ENCODE measurements at regions not wholly inside any gene's neighbourhood (a gene's known extent, or its start where the extent isn't known, plus 50 kb on each side); places are given as distances from the start of the nearest gene placed in this dataset.
"Not testable (repeated sequence)": the region's sequence is repeated elsewhere in the genome, so short reads cannot be mapped to it uniquely, and the experiment has no call there.

DNA sequence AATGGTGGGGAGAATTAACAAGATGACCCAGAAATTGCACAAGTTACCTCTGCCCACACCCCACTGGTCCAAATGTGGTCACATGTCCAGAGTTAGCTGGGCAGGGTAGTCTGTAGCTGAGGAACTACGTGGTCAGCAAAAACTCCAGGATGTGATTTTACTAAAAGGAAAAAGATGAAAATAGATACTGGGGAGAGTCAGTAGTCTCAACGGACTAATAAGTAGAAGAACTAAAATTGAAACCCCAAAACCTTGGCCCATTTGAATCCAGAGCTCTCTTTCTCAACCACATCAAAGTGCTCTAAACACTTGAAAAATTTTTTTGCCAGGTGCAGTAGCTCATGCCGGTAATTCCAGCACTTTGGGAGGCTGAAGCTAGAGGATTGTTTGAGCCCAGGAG lies 146.3 kb downstream of the SKIDA1 start:
- Mint-ChIP-seq H3K36me3 (ENCODE audit: insufficient read depth, unreplicated experiment) (no peaks in the 10 kb centered on the region), H3K4me3 (ENCODE audit: low read depth, unreplicated experiment) (no peak overlapping the region), H3K4me1 (ENCODE audit: low read depth, unreplicated experiment) (peaks cover 9% of the 10 kb centered on the region), H3K9me3 (ENCODE audit: low read depth, unreplicated experiment) (no peaks in the 10 kb centered on the region), H3K27ac (ENCODE audit: unreplicated experiment) (no peak overlapping the region), H3K27me3 (ENCODE audit: unreplicated experiment) (no peaks in the 10 kb centered on the region)
- BruUV-seq (replicated peaks): no TSS peak
- intact Hi-C loops (cut with micrococcal nuclease; ENCODE audit: unreplicated experiment): no loop called here
- TF ChIP-seq, protein P1, sequence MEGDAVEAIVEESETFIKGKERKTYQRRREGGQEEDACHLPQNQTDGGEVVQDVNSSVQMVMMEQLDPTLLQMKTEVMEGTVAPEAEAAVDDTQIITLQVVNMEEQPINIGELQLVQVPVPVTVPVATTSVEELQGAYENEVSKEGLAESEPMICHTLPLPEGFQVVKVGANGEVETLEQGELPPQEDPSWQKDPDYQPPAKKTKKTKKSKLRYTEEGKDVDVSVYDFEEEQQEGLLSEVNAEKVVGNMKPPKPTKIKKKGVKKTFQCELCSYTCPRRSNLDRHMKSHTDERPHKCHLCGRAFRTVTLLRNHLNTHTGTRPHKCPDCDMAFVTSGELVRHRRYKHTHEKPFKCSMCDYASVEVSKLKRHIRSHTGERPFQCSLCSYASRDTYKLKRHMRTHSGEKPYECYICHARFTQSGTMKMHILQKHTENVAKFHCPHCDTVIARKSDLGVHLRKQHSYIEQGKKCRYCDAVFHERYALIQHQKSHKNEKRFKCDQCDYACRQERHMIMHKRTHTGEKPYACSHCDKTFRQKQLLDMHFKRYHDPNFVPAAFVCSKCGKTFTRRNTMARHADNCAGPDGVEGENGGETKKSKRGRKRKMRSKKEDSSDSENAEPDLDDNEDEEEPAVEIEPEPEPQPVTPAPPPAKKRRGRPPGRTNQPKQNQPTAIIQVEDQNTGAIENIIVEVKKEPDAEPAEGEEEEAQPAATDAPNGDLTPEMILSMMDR (IDR thresholded peaks at IDR 0.05; ENCODE audit: unreplicated experiment): no peak
- no peak for DNase-seq
- CTCF ChIA-PET: no interaction called here

DNA sequence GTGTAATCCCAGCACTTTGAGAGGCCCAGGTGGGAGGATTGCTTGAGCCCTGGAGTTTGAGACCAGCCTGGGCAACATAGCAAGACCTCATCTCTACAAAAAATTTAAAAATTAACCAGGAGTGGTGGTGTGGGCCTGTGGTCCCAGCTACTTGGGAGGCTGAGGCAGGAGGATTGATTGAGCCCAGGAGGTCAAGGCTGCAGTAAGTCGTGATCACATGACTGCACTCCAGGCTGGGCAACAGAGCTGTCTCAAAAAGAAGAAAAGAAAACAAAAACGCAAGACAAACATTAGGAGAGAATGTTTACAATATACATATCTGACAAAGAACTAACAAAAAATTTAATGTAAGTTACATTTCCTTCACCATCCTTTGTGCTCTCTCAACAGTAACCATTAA lies 150.2 kb downstream of the SKIDA1 start:
- CTCF ChIA-PET: not testable (repeated sequence)

DNA sequence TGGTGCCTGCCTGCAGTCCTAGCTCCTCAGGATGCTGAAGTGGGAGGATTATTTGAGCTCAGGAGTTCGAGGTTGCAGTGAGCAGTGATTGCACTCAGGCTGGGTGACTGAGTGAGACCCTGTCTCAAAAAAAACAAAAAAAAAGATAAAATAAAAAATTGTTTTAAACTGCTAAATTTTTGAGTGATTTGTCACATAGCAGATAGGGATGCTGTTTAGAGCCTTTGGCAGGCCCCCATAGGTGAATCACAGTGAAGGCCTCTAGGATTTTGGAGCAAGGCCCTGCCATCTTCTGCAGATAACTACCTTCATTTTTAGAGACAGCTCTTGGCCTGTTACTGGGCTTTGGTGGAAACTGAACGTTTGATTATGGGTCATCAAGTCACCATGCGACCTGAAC lies 151.6 kb downstream of the SKIDA1 start:
- BruUV-seq (replicated peaks); DNase-seq; H3K9me3 Mint-ChIP-seq (ENCODE audit: low read depth, unreplicated experiment); H3K27me3 Mint-ChIP-seq (ENCODE audit: unreplicated experiment); H3K4me1 Mint-ChIP-seq (ENCODE audit: low read depth, unreplicated experiment); H3K4me3 Mint-ChIP-seq (ENCODE audit: low read depth, unreplicated experiment); H3K36me3 Mint-ChIP-seq (ENCODE audit: insufficient read depth, unreplicated experiment); H3K27ac Mint-ChIP-seq (ENCODE audit: unreplicated experiment); intact Hi-C loops (cut with micrococcal nuclease; ENCODE audit: unreplicated experiment): not testable (repeated sequence)
- CTCF ChIA-PET: interaction anchor here (1.1 kb wide), 1 partner anchor 99 kb away, joined by 3 read pairs; no protein-coding TSS in a partner anchor

More for the DNA sequence above, 150.2 kb downstream of the SKIDA1 start:
- intact Hi-C loops (cut with micrococcal nuclease; ENCODE audit: unreplicated experiment); H3K27me3 Mint-ChIP-seq (ENCODE audit: unreplicated experiment); H3K27ac Mint-ChIP-seq (ENCODE audit: unreplicated experiment); H3K4me1 Mint-ChIP-seq (ENCODE audit: low read depth, unreplicated experiment); H3K4me3 Mint-ChIP-seq (ENCODE audit: low read depth, unreplicated experiment); BruUV-seq (replicated peaks); H3K36me3 Mint-ChIP-seq (ENCODE audit: insufficient read depth, unreplicated experiment); H3K9me3 Mint-ChIP-seq (ENCODE audit: low read depth, unreplicated experiment); DNase-seq: not testable (repeated sequence)

DNA sequence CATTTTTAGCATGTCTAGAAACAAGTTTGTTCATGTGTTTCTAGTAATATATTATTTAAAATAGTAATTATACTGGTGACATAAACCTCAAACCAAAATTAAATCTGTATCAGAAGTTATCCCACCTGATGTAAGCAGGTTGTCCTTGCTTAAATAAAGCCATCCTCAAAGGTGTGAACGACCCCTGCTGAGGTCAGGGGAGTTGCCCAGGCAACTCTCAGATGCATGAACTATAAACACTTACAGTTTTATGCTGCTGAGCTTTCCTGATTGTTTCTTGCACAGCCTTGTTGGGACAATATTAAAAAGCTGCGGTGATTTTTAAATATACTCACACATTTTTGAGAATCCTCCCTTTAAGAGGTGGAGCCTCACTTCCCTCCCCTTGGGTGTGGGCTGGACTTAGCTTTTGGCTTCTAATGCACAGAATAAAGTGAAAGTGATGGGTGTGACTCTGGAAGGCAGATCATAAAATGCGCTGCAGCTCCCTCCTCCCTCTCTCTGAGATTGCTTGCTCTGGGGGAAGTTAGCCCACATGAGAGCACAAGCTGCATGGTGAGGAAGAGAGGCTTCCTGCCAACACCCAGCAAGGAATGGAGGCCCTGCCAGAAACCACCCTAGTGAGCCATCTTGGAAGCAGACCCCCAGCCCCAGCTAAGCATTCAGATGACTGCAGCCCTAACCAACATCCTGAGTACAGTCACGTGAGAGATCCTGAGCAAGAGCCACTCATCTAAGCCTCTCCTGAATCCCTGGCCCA lies 152.7 kb downstream of the SKIDA1 start:
- TF ChIP-seq, protein P1 (IDR thresholded peaks at IDR 0.05; ENCODE audit: unreplicated experiment): no peak
- DNase-seq: peak; percentile 57
- Mint-ChIP-seq H3K36me3 (ENCODE audit: insufficient read depth, unreplicated experiment) (no peaks in the 10 kb centered on the region), H3K9me3 (ENCODE audit: low read depth, unreplicated experiment) (no peaks in the 10 kb centered on the region), H3K27ac (ENCODE audit: unreplicated experiment) (no peak overlapping the region), H3K27me3 (ENCODE audit: unreplicated experiment) (no peaks in the 10 kb centered on the region), H3K4me3 (ENCODE audit: low read depth, unreplicated experiment) (peak overlapping the region; percentile 17), H3K4me1 (ENCODE audit: low read depth, unreplicated experiment) (peaks cover 9% of the 10 kb centered on the region)
- CTCF ChIA-PET: interaction anchor here (0.6 kb wide), 1 partner anchor 9 kb away, joined by 3 read pairs; no protein-coding TSS in a partner anchor
- BruUV-seq (replicated peaks): no TSS peak
- intact Hi-C loops (cut with micrococcal nuclease; ENCODE audit: unreplicated experiment): no loop called here

DNA sequence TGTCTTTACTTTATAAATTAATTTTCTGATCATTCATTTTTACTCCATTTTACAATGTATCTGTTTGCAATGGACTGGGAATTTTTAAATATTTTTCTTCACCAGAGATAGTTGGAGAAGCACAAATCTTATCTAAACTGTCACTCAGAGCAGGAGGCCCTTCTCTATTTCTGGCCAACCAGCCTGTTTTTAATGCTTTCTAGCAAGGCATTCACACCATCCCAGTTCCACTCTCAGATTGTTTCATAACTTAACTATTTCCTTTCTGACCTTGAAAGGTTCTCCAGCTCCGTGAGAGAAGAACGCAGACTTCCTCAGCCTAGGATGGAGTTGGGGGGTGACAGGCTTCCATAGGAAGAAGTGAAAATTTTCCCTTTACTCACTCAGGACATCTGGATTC lies 155.8 kb downstream of the SKIDA1 start:
- no peaks in the 10 kb centered on the region for H3K9me3 Mint-ChIP-seq (ENCODE audit: low read depth, unreplicated experiment)
- H3K36me3 Mint-ChIP-seq (ENCODE audit: insufficient read depth, unreplicated experiment): no peaks in the 10 kb centered on the region
- intact Hi-C loops (cut with micrococcal nuclease; ENCODE audit: unreplicated experiment): no loop called here
- no peak overlapping the region for H3K4me3 Mint-ChIP-seq (ENCODE audit: low read depth, unreplicated experiment)
- TF ChIP-seq, protein P1 (IDR thresholded peaks at IDR 0.05; ENCODE audit: unreplicated experiment): no peak
- CTCF ChIA-PET: no interaction called here
- BruUV-seq (replicated peaks): no TSS peak
- no peak overlapping the region for H3K27ac Mint-ChIP-seq (ENCODE audit: unreplicated experiment)
- H3K4me1 Mint-ChIP-seq (ENCODE audit: low read depth, unreplicated experiment): peaks cover 16% of the 10 kb centered on the region
- no peaks in the 10 kb centered on the region for H3K27me3 Mint-ChIP-seq (ENCODE audit: unreplicated experiment)
- no peak for DNase-seq
